ENCODE measurements at regions not wholly inside any gene's neighbourhood (a gene's known extent, or its start where the extent isn't known, plus 50 kb on each side); places are given as distances from the start of the nearest gene placed in this dataset.

- DNase-seq = no peak
These were observed 90.6 kb upstream of the LDAH start for GRCh38 chr2:20913491-20913890.

GRCh38 chr2:20900052-20900636 is 77.2 kb upstream of the LDAH start:
- DNase-seq = no peak

- DNase-seq = no peak
These were observed 75.1 kb upstream of the LDAH start for GRCh38 chr2:20897874-20898453.

GRCh38 chr2:20897047-20897446 is 74.1 kb upstream of the LDAH start:
- no peak for DNase-seq

GRCh38 chr2:20884829-20885228 is 61.9 kb upstream of the LDAH start:
- no peak for DNase-seq

GRCh38 chr2:20882466-20883170 is 59.7 kb upstream of the LDAH start:
- DNase-seq = no peak

- no peak for DNase-seq
These were observed 57.4 kb upstream of the LDAH start for GRCh38 chr2:20880221-20880771.

GRCh38 chr2:20879221-20879620 is 56.3 kb upstream of the LDAH start:
- DNase-seq = no peak

- no peak for DNase-seq
These were observed 55.1 kb upstream of the LDAH start for GRCh38 chr2:20877960-20878359.
